Stimulated activated CD8-positive, alpha-beta memory T cell treated with anti-CD3 and anti-CD28 coated beads, Interleukin-15, amount 100 ng/mL, for 48 hours (primary cell): ENCODE measurements at regions not wholly inside any gene's neighbourhood (a gene's known extent, or its start where the extent isn't known, plus 50 kb on each side); places are given as distances from the start of the nearest gene placed in this dataset.

Experiments used
- DNase-seq, 2 donors: peaks; one replicate each; pipeline ENCODE4 v3.0.0-alpha.2; 2020; ENCODE audit warnings: low read depth in 2 of 2

- no peak for DNase-seq
Observed at GRCh38 chr13:74413482-74413881, 279.3 kb upstream of the KLF12 start.

- DNase-seq = no peak
Observed at GRCh38 chr13:74409551-74409950, 275.3 kb upstream of the KLF12 start.

- no peak for DNase-seq
Observed at GRCh38 chr13:74406420-74406819, 272.2 kb upstream of the KLF12 start.

- no peak for DNase-seq
Observed at GRCh38 chr13:74398599-74398998, 264.4 kb upstream of the KLF12 start.

- DNase-seq = no peak
Observed at GRCh38 chr13:74389056-74389455, 254.9 kb upstream of the KLF12 start.

GRCh38 chr13:74388626-74389025, 254.4 kb upstream of the KLF12 start:
- no peak for DNase-seq

GRCh38 chr13:74372511-74372910, 238.3 kb upstream of the KLF12 start:
- no peak for DNase-seq

GRCh38 chr13:74367193-74367592, 233.0 kb upstream of the KLF12 start:
- no peak for DNase-seq

- DNase-seq = no peak
Observed at GRCh38 chr13:74361274-74361673, 227.1 kb upstream of the KLF12 start.

- DNase-seq = no peak
Observed at GRCh38 chr13:74346960-74347359, 212.8 kb upstream of the KLF12 start.

GRCh38 chr13:74338341-74338740, 204.1 kb upstream of the KLF12 start:
- no peak for DNase-seq

- no peak for DNase-seq
Observed at GRCh38 chr13:74336546-74336945, 202.3 kb upstream of the KLF12 start.

GRCh38 chr13:74335370-74335769, 201.2 kb upstream of the KLF12 start:
- DNase-seq = no peak

GRCh38 chr13:74329962-74330361, 195.8 kb upstream of the KLF12 start:
- no peak for DNase-seq

GRCh38 chr13:74325106-74325505, 190.9 kb upstream of the KLF12 start:
- DNase-seq = no peak

GRCh38 chr13:74324338-74324737, 190.1 kb upstream of the KLF12 start:
- DNase-seq = no peak

- no peak for DNase-seq
Observed at GRCh38 chr13:74322562-74322961, 188.4 kb upstream of the KLF12 start.

- DNase-seq = no peak
Observed at GRCh38 chr13:74320282-74320681, 186.1 kb upstream of the KLF12 start.

- DNase-seq = no peak
Observed at GRCh38 chr13:74316547-74316946, 182.3 kb upstream of the KLF12 start.

GRCh38 chr13:74306496-74306895, 172.3 kb upstream of the KLF12 start:
- DNase-seq = no peak

GRCh38 chr13:74305876-74306275, 171.7 kb upstream of the KLF12 start:
- DNase-seq = no peak

- DNase-seq = no peak
Observed at GRCh38 chr13:74301258-74301935, 167.2 kb upstream of the KLF12 start.

GRCh38 chr13:74300162-74300561, 166.0 kb upstream of the KLF12 start:
- no peak for DNase-seq

- DNase-seq = no peak
Observed at GRCh38 chr13:74299721-74300120, 165.5 kb upstream of the KLF12 start.
